A673 (cell line): ENCODE measurements at regions not wholly inside any gene's neighbourhood (a gene's known extent, or its start where the extent isn't known, plus 50 kb on each side); places are given as distances from the start of the nearest gene placed in this dataset.

ENCODE experiments used
- CTCF ChIP-seq: fragments of 300-800, 200-600 bp; sonication (generic); conservative IDR thresholded peaks from 2 replicates; pipeline ENCODE4 v1.5.1; 2017; ENCODE audit warnings: low read depth, mild to moderate bottlenecking, antibody characterized with exemption, low read length, moderate library complexity, mixed read lengths
- EZH2 ChIP-seq: fragments of 200-600 bp; sonication (generic); IDR thresholded peaks from 2 replicates; pipeline ENCODE4 v1.6.1; 2017; ENCODE audit warnings: borderline replicate concordance, low read depth, mild to moderate bottlenecking, mixed read lengths, antibody characterized with exemption, low read length; ENCODE audit not compliant: poor library complexity, severe bottlenecking

DNA sequence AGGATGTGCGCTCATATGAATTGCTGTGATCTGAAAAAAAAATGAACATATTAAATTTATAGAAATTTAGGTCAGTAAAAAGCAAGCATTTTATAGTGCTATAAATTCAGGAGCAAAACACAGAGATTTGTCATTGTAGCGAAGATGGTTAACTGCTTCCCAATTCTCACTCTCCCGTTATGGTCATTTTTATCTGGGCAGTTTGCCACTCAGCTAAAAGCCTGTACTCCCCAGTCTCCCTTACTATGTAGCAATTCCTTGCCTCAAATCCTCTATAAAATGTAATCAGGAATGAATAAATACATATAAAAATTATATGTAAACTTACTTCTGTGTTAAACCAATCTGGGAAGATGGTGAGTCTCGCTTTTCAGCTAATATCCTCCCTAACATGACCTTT, 471.5 kb downstream of the HINT1 start:
- TF ChIP-seq EZH2: no peak
- TF ChIP-seq CTCF: no peak
